SK-N-SH (cell line): ENCODE measurements at regions not wholly inside any gene's neighbourhood (a gene's known extent, or its start where the extent isn't known, plus 50 kb on each side); places are given as distances from the start of the nearest gene placed in this dataset.

Experiments used
- CTCF ChIA-PET: fragments of 300-600, 350-600 bp; formaldehyde crosslinking; extraction: SDS; loops from one replicate; lab custom pipeline; 2021; lab: Yijun Ruan, JAX
- POLR2A ChIA-PET: fragments of 350-600 bp; sonication (Branson Sonifier 250); formaldehyde crosslinking; extraction: SDS; loops from one replicate; lab custom pipeline; 2020; ENCODE audit warnings: antibody characterized with exemption, inconsistent platforms; lab: Yijun Ruan, JAX
- DNase-seq: peaks from one replicate; pipeline ENCODE4 v3.0.0; 2012
- H2AFZ ChIP-seq: fragments of 200-600 bp; sonication (generic); 2 replicates; pipeline ENCODE4 v1.8.1; 2016; ENCODE audit warnings: antibody characterized with exemption, mild to moderate bottlenecking, low read depth
- H3F3A ChIP-seq: fragments of 200-600 bp; sonication (generic); replicated peaks from 2 replicates; pipeline ENCODE3; 2016; ENCODE audit warnings: antibody characterized with exemption, mild to moderate bottlenecking; ENCODE audit not compliant: insufficient read depth
- H3K27ac ChIP-seq, 2 experiments: fragments of 200-500 bp in 1 of 2; fragments of 200-600 bp in 1 of 2; sonication (Bioruptor generic) in 1 of 2; sonication (generic), shearing (Covaris generic) in 1 of 2; 2 replicates each; pipeline versions ENCODE4 v1.5.1 to v1.6.1; 2014 to 2016; ENCODE audit warnings: low read depth in 2 of 2, inconsistent platforms in 1 of 2, low read length in 1 of 2, mild to moderate bottlenecking in 1 of 2, mixed read lengths in 1 of 2
- H3K27me3 ChIP-seq: fragments of 200-600 bp; sonication (generic), shearing (Covaris generic); 2 replicates; pipeline ENCODE4 v1.6.1; 2016; ENCODE audit warnings: mixed run types; ENCODE audit not compliant: insufficient read depth
- H3K36me3 ChIP-seq, 2 experiments: fragments of 200-500 bp in 1 of 2; fragments of 200-600 bp in 1 of 2; sonication (Bioruptor generic) in 1 of 2; sonication (generic) in 1 of 2; replicated peaks in 1 of 2; 2 replicates each; pipeline versions ENCODE3 to v1.5.1; 2014 to 2016; ENCODE audit warnings: low read length in 1 of 2, mild to moderate bottlenecking in 1 of 2; ENCODE audit not compliant: insufficient read depth in 2 of 2, control insufficient read depth in 1 of 2
- H3K4me1 ChIP-seq, 2 experiments: fragments of 200-500 bp in 1 of 2; fragments of 200-600 bp in 1 of 2; sonication (Bioruptor generic) in 1 of 2; sonication (generic), shearing (Covaris generic) in 1 of 2; 2 replicates each; pipeline versions ENCODE4 v1.5.1 to v1.6.1; 2014 to 2016; ENCODE audit warnings: low read depth in 1 of 2, low read length in 1 of 2, mixed run types in 1 of 2; ENCODE audit not compliant: insufficient read depth in 2 of 2, control insufficient read depth in 1 of 2
- H3K4me2 ChIP-seq: fragments of 200-600 bp; sonication (generic), shearing (Covaris generic); 2 replicates; pipeline ENCODE4 v1.6.1; 2017; ENCODE audit warnings: mixed run types
- H3K4me3 ChIP-seq, 2 experiments: fragments of 200-500 bp in 1 of 2; fragments of 200-600 bp in 1 of 2; sonication (Bioruptor generic) in 1 of 2; sonication (generic), shearing (Covaris generic) in 1 of 2; 2 replicates each; pipeline versions ENCODE4 v1.5.1 to v1.8.1; 2014 to 2016; ENCODE audit warnings: low read depth in 2 of 2, inconsistent platforms in 1 of 2, low read length in 1 of 2, mild to moderate bottlenecking in 1 of 2, mixed read lengths in 1 of 2, moderate library complexity in 1 of 2
- H3K79me2 ChIP-seq: fragments of 200-600 bp; sonication (generic); 2 replicates; pipeline ENCODE4 v1.8.1; 2017; ENCODE audit warnings: mild to moderate bottlenecking; ENCODE audit not compliant: insufficient read depth
- H3K9ac ChIP-seq: fragments of 200-600 bp; sonication (generic); 2 replicates; pipeline ENCODE4 v1.6.1; 2017; ENCODE audit warnings: mixed run types
- H3K9me2 ChIP-seq: fragments of 200-600 bp; sonication (generic); 2 replicates; pipeline ENCODE4 v1.6.1; 2017; ENCODE audit warnings: mixed run types
- H3K9me3 ChIP-seq: fragments of 200-600 bp; sonication (generic); 2 replicates; pipeline ENCODE4 v1.6.1; 2017; ENCODE audit warnings: mixed run types, mild to moderate bottlenecking, moderate library complexity
- H4K20me1 ChIP-seq: fragments of 200-600 bp; sonication (generic); 2 replicates; pipeline ENCODE4 v1.6.1; 2017; ENCODE audit warnings: mild to moderate bottlenecking, mixed run types; ENCODE audit not compliant: insufficient read depth
- CHD2 ChIP-seq: fragments of 150-350 bp; IDR thresholded peaks from 2 replicates; pipeline ENCODE4 v1.6.1; 2018; ENCODE audit warnings: low read length; ENCODE audit not compliant: partially characterized antibody
- CTCF ChIP-seq: fragments of 200-600 bp; sonication (generic); IDR thresholded peaks from 2 replicates; pipeline ENCODE4 v1.6.1; 2017; ENCODE audit warnings: antibody characterized with exemption, mild to moderate bottlenecking, moderate library complexity
- ELF1 ChIP-seq: IDR thresholded peaks from 2 replicates; pipeline ENCODE4 v1.4.0; 2012
- EZH2phosphoT487 ChIP-seq: fragments of 200-600 bp; sonication (generic); IDR thresholded peaks from 2 replicates; pipeline ENCODE4 v1.6.1; 2017; ENCODE audit warnings: low read depth, mixed run types, mild to moderate bottlenecking, antibody characterized with exemption, moderate library complexity, borderline replicate concordance
- FOSL2 ChIP-seq: IDR thresholded peaks from 2 replicates; pipeline ENCODE4 v1.4.0; 2012; ENCODE audit warnings: low read depth, mild to moderate bottlenecking, moderate library complexity, borderline replicate concordance
- GABPA ChIP-seq: IDR thresholded peaks from 2 replicates; pipeline ENCODE4 v1.4.0; 2012; ENCODE audit warnings: low read depth, mild to moderate bottlenecking
- IRF3 ChIP-seq: fragments of 150-350 bp; IDR thresholded peaks from 2 replicates; pipeline ENCODE4 v1.6.1; 2016; ENCODE audit warnings: mild to moderate bottlenecking, low read depth, low read length
- JUND ChIP-seq: IDR thresholded peaks from 2 replicates; pipeline ENCODE4 v1.4.0; 2012
- MAX ChIP-seq: IDR thresholded peaks from 2 replicates; pipeline ENCODE4 v1.4.0; 2012; ENCODE audit warnings: low read depth
- MEF2A ChIP-seq: IDR thresholded peaks from 2 replicates; pipeline ENCODE4 v1.4.0; 2012; ENCODE audit warnings: low read depth, borderline replicate concordance
- MXI1 ChIP-seq: IDR thresholded peaks from 2 replicates; pipeline ENCODE4 v1.6.1; 2012; ENCODE audit warnings: mild to moderate bottlenecking, low read depth, low read length, improper control_type of control experiment
- NRF1 ChIP-seq: IDR thresholded peaks from 2 replicates; pipeline ENCODE4 v1.6.1; 2012; ENCODE audit warnings: low read depth, mild to moderate bottlenecking, low read length
- POLR2AphosphoS5 ChIP-seq: IDR thresholded peaks from 2 replicates; pipeline ENCODE4 v1.6.1; 2012; ENCODE audit warnings: low read depth, low read length
- RAD21 ChIP-seq: IDR thresholded peaks from 2 replicates; pipeline ENCODE4 v1.6.1; 2012; ENCODE audit warnings: mild to moderate bottlenecking, low read length
- RFX5 ChIP-seq: IDR thresholded peaks from 2 replicates; pipeline ENCODE4 v1.6.1; 2012; ENCODE audit warnings: mild to moderate bottlenecking, improper control_type of control experiment, low read length
- RXRA ChIP-seq: IDR thresholded peaks from 2 replicates; pipeline ENCODE4 v1.4.0; 2012; ENCODE audit warnings: low read depth, mild to moderate bottlenecking, borderline replicate concordance
- SIN3A ChIP-seq: IDR thresholded peaks from 2 replicates; pipeline ENCODE4 v1.6.1; 2012; ENCODE audit warnings: low read depth, mild to moderate bottlenecking, low read length, moderate library complexity, borderline replicate concordance
- SMC3 ChIP-seq: IDR thresholded peaks from 2 replicates; pipeline ENCODE4 v1.6.1; 2012; ENCODE audit warnings: low read depth, low read length, improper control_type of control experiment
- TAF1 ChIP-seq: IDR thresholded peaks from 2 replicates; pipeline ENCODE4 v1.6.1; 2012; ENCODE audit warnings: low read depth, mild to moderate bottlenecking, low read length, moderate library complexity, borderline replicate concordance
- TCF12 ChIP-seq: IDR thresholded peaks from 2 replicates; pipeline ENCODE4 v1.4.0; 2012
- TEAD4 ChIP-seq: IDR thresholded peaks from 2 replicates; pipeline ENCODE4 v1.4.0; 2012; ENCODE audit warnings: mild to moderate bottlenecking, borderline replicate concordance; ENCODE audit not compliant: insufficient read depth
- USF1 ChIP-seq: IDR thresholded peaks from 2 replicates; pipeline ENCODE4 v1.4.0; 2012; ENCODE audit warnings: low read depth, borderline replicate concordance
- TF ChIP-seq, protein P1 (sequence below): IDR thresholded peaks from 2 replicates; pipeline ENCODE4; 2012

DNA sequence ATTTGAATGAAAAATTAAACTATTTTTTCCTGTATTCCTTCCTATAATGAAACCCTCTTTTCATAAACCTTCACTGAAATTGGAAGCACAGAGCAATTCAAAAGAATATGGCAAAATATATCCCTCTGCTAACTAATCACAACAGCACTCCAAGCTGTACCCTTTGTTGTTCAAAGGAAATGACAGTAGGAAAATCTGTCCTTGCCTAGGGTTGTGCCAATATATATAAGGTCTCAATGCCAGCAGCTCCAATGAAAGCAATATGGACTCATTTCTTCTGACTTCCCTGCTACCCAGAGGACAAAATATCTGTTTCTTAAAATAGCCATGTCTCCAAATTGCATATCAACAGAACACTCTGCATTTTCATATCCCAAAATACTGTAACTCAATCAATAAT is 373.9 kb upstream of the MC4R start:
- ChIA-PET CTCF (interaction anchor here (1.3 kb wide), 1 partner anchor 10 kb away, joined by 3 read pairs; no protein-coding TSS in a partner anchor), POLR2A (no interaction called here)
- Histone ChIP-seq H3K79me2 (no peaks in the 10 kb centered on the region), H3K4me2 (no peak overlapping the region), H2AFZ (no peak overlapping the region), H3K27ac (no peak overlapping the region), H3K27me3 (no peaks in the 10 kb centered on the region), H3F3A (no peaks in the 10 kb centered on the region), H3K9me3 (no peaks in the 10 kb centered on the region), H3K4me3 (no peak overlapping the region), H3K4me1 (no peaks in the 10 kb centered on the region), H3K9me2 (no peaks in the 10 kb centered on the region), H3K9ac (no peak overlapping the region), H3K36me3 (no peaks in the 10 kb centered on the region), H4K20me1 (no peaks in the 10 kb centered on the region)
- DNase-seq, result no peak
- TF ChIP-seq JUND (no peak), CHD2 (no peak), GABPA (no peak), MXI1 (no peak), CTCF (no peak), FOSL2 (no peak), RAD21 (no peak), MAX (no peak), TEAD4 (no peak), RFX5 (no peak), POLR2AphosphoS5 (no peak), TAF1 (no peak), USF1 (no peak), RXRA (no peak), TCF12 (no peak), IRF3 (no peak), NRF1 (no peak)

- Histone ChIP-seq H3K9me3 (no peaks in the 10 kb centered on the region), H3K27me3 (no peaks in the 10 kb centered on the region), H3F3A (no peaks in the 10 kb centered on the region), H3K4me1 (no peaks in the 10 kb centered on the region), H3K27ac (no peak overlapping the region), H3K79me2 (no peaks in the 10 kb centered on the region), H3K36me3 (no peaks in the 10 kb centered on the region), H3K9me2 (no peaks in the 10 kb centered on the region), H3K9ac (no peak overlapping the region), H4K20me1 (no peaks in the 10 kb centered on the region), H3K4me2 (no peak overlapping the region), H3K4me3 (no peak overlapping the region), H2AFZ (no peak overlapping the region)
- DNase-seq, result no peak
- no peak for TF ChIP-seq GABPA
- no peak for TF ChIP-seq SMC3
- TF ChIP-seq MEF2A, result no peak
- TF ChIP-seq, protein P1, sequence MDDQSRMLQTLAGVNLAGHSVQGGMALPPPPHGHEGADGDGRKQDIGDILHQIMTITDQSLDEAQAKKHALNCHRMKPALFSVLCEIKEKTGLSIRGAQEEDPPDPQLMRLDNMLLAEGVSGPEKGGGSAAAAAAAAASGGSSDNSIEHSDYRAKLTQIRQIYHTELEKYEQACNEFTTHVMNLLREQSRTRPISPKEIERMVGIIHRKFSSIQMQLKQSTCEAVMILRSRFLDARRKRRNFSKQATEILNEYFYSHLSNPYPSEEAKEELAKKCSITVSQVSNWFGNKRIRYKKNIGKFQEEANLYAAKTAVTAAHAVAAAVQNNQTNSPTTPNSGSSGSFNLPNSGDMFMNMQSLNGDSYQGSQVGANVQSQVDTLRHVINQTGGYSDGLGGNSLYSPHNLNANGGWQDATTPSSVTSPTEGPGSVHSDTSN, result no peak
- no peak for TF ChIP-seq SIN3A
- no peak for TF ChIP-seq RXRA
- no peak for TF ChIP-seq EZH2phosphoT487
- no peak for TF ChIP-seq IRF3
- TF ChIP-seq ELF1, result no peak
- ChIA-PET CTCF (interaction anchor here (1.3 kb wide), 1 partner anchor 10 kb away, joined by 3 read pairs; no protein-coding TSS in a partner anchor), POLR2A (no interaction called here)
These were observed 374.3 kb upstream of the MC4R start for GRCh38 chr18:60746919-60747318.
